HEK293 (cell line): ENCODE measurements at regions not wholly inside any gene's neighbourhood (a gene's known extent, or its start where the extent isn't known, plus 50 kb on each side); places are given as distances from the start of the nearest gene placed in this dataset.

Experiments used
- BCL11B ChIP-seq: fragments of 450-650 bp; formaldehyde crosslinking; IDR thresholded peaks from 2 replicates; pipeline ENCODE4 v1.5.1; 2016; ENCODE audit warnings: low read depth, missing biosample characterization, missing genetic modification characterization
- FEZF1 ChIP-seq: fragments of 450-650 bp; formaldehyde crosslinking; IDR thresholded peaks from 2 replicates; pipeline ENCODE4 v1.5.1; 2016; ENCODE audit warnings: missing biosample characterization, missing genetic modification characterization
- KLF9 ChIP-seq: fragments of 450-650 bp; formaldehyde crosslinking; IDR thresholded peaks from 2 replicates; pipeline ENCODE4 v1.5.1; 2016; ENCODE audit warnings: missing biosample characterization, missing genetic modification characterization, low read depth
- OVOL3 ChIP-seq: fragments of 450-650 bp; formaldehyde crosslinking; IDR thresholded peaks from 2 replicates; pipeline ENCODE4 v1.5.1; 2016; ENCODE audit warnings: missing biosample characterization, missing genetic modification characterization
- SALL2 ChIP-seq: fragments of 450-650 bp; formaldehyde crosslinking; IDR thresholded peaks from 2 replicates; pipeline ENCODE4 v1.5.0; 2017; ENCODE audit warnings: missing biosample characterization, mild to moderate bottlenecking, missing genetic modification characterization, borderline replicate concordance
- SP2 ChIP-seq: fragments of 450-650 bp; formaldehyde crosslinking; IDR thresholded peaks from 2 replicates; pipeline ENCODE4 v1.5.1; 2016; ENCODE audit warnings: missing biosample characterization, missing genetic modification characterization
- SP7 ChIP-seq: fragments of 450-650 bp; formaldehyde crosslinking; IDR thresholded peaks from 2 replicates; pipeline ENCODE4 v1.5.1; 2016; ENCODE audit warnings: missing biosample characterization, missing genetic modification characterization
- TCF7L2 ChIP-seq: IDR thresholded peaks from 2 replicates; pipeline ENCODE4 v1.6.1; 2011; ENCODE audit warnings: low read depth, mild to moderate bottlenecking, inconsistent platforms, low read length, moderate library complexity, borderline replicate concordance
- TRIM28 ChIP-seq: IDR thresholded peaks from 2 replicates; pipeline ENCODE4 v1.6.1; 2011; ENCODE audit warnings: low read length, control low read depth, borderline replicate concordance
- YY1 ChIP-seq: fragments of 450-650 bp; formaldehyde crosslinking; IDR thresholded peaks from 2 replicates; pipeline ENCODE4 v1.5.1; 2018; ENCODE audit warnings: missing biosample characterization, missing genetic modification characterization
- ZBTB20 ChIP-seq: fragments of 450-650 bp; formaldehyde crosslinking; IDR thresholded peaks from 2 replicates; pipeline ENCODE4 v1.5.1; 2016; ENCODE audit warnings: missing biosample characterization, missing genetic modification characterization
- ZBTB48 ChIP-seq: fragments of 450-650 bp; formaldehyde crosslinking; IDR thresholded peaks from 2 replicates; pipeline ENCODE4 v1.5.1; 2016; ENCODE audit warnings: missing biosample characterization, missing genetic modification characterization
- ZFHX2 ChIP-seq: fragments of 450-650 bp; formaldehyde crosslinking; conservative IDR thresholded peaks from 2 replicates; pipeline ENCODE4 v1.5.1; 2016; ENCODE audit warnings: missing biosample characterization, missing genetic modification characterization
- ZFP41 ChIP-seq: fragments of 450-650 bp; formaldehyde crosslinking; IDR thresholded peaks from 2 replicates; pipeline ENCODE4 v1.5.1; 2016; ENCODE audit warnings: missing biosample characterization, missing genetic modification characterization, borderline replicate concordance
- ZNF10 ChIP-seq: fragments of 450-650 bp; formaldehyde crosslinking; IDR thresholded peaks from 2 replicates; pipeline ENCODE4 v1.5.1; 2017; ENCODE audit warnings: missing biosample characterization, missing genetic modification characterization
- ZNF114 ChIP-seq: fragments of 450-650 bp; formaldehyde crosslinking; IDR thresholded peaks from 2 replicates; pipeline ENCODE4 v1.5.0; 2017; ENCODE audit warnings: missing biosample characterization, missing genetic modification characterization
- ZNF132 ChIP-seq: fragments of 450-650 bp; formaldehyde crosslinking; IDR thresholded peaks from 2 replicates; pipeline ENCODE4 v1.5.1; 2017; ENCODE audit warnings: missing biosample characterization, missing genetic modification characterization, borderline replicate concordance
- ZNF155 ChIP-seq: fragments of 450-650 bp; formaldehyde crosslinking; IDR thresholded peaks from 2 replicates; pipeline ENCODE4 v1.5.1; 2016; ENCODE audit warnings: missing biosample characterization, missing genetic modification characterization
- ZNF184 ChIP-seq: fragments of 450-650 bp; IDR thresholded peaks from 2 replicates; pipeline ENCODE4 v1.5.1; 2018; ENCODE audit warnings: missing biosample characterization, mild to moderate bottlenecking, missing genetic modification characterization
- ZNF292 ChIP-seq: fragments of 450-650 bp; formaldehyde crosslinking; IDR thresholded peaks from 2 replicates; pipeline ENCODE4 v1.5.1; 2016; ENCODE audit warnings: low read depth, missing biosample characterization, missing genetic modification characterization, borderline replicate concordance
- ZNF391 ChIP-seq: fragments of 450-650 bp; formaldehyde crosslinking; IDR thresholded peaks from 2 replicates; pipeline ENCODE4 v1.5.1; 2016; ENCODE audit warnings: low read depth, missing biosample characterization, missing genetic modification characterization, borderline replicate concordance
- ZNF394 ChIP-seq: fragments of 450-650 bp; formaldehyde crosslinking; IDR thresholded peaks from 2 replicates; pipeline ENCODE4 v1.5.1; 2016; ENCODE audit warnings: missing biosample characterization, missing genetic modification characterization, mild to moderate bottlenecking, moderate library complexity, borderline replicate concordance
- ZNF433 ChIP-seq: fragments of 450-650 bp; formaldehyde crosslinking; IDR thresholded peaks from 2 replicates; pipeline ENCODE4 v1.5.1; 2016; ENCODE audit warnings: missing biosample characterization, missing genetic modification characterization, low read depth
- ZNF544 ChIP-seq: fragments of 450-650 bp; formaldehyde crosslinking; IDR thresholded peaks from 2 replicates; pipeline ENCODE4 v1.5.0; 2017; ENCODE audit warnings: missing biosample characterization, missing genetic modification characterization
- ZNF561 ChIP-seq: fragments of 450-650 bp; IDR thresholded peaks from 2 replicates; pipeline ENCODE4 v1.5.1; 2018; ENCODE audit warnings: missing biosample characterization, missing genetic modification characterization, borderline replicate concordance
- ZNF629 ChIP-seq: fragments of 450-650 bp; formaldehyde crosslinking; IDR thresholded peaks from 2 replicates; pipeline ENCODE4 v1.5.1; 2017; ENCODE audit warnings: missing biosample characterization, missing genetic modification characterization
- ZNF654 ChIP-seq: fragments of 450-650 bp; formaldehyde crosslinking; IDR thresholded peaks from 2 replicates; pipeline ENCODE4 v1.5.1; 2016; ENCODE audit warnings: low read depth, missing biosample characterization, missing genetic modification characterization
- ZNF707 ChIP-seq: fragments of 450-650 bp; formaldehyde crosslinking; IDR thresholded peaks from 2 replicates; pipeline ENCODE4 v1.5.1; 2016; ENCODE audit warnings: missing biosample characterization, missing genetic modification characterization
- ZNF776 ChIP-seq: fragments of 450-650 bp; formaldehyde crosslinking; IDR thresholded peaks from 2 replicates; pipeline ENCODE4 v1.5.0; 2017; ENCODE audit warnings: missing biosample characterization, missing genetic modification characterization, borderline replicate concordance
- ZNF785 ChIP-seq: fragments of 450-650 bp; formaldehyde crosslinking; IDR thresholded peaks from 2 replicates; pipeline ENCODE4 v1.5.1; 2016; ENCODE audit warnings: missing biosample characterization, missing genetic modification characterization
- ZXDB ChIP-seq: fragments of 450-650 bp; formaldehyde crosslinking; IDR thresholded peaks from 2 replicates; pipeline ENCODE4 v1.5.1; 2016; ENCODE audit warnings: missing biosample characterization, missing genetic modification characterization
- TF ChIP-seq, protein P1 (sequence below): fragments of 450-650 bp; formaldehyde crosslinking; conservative IDR thresholded peaks from 2 replicates; pipeline ENCODE4 v1.5.1; 2016; ENCODE audit warnings: low read depth, missing biosample characterization, missing genetic modification characterization
- TF ChIP-seq, protein P2 (sequence below): fragments of 450-650 bp; formaldehyde crosslinking; IDR thresholded peaks from 2 replicates; pipeline ENCODE4 v1.5.1; 2016; ENCODE audit warnings: missing biosample characterization, missing genetic modification characterization
- TF ChIP-seq, protein P3 (sequence below): fragments of 450-650 bp; formaldehyde crosslinking; IDR thresholded peaks from 2 replicates; pipeline ENCODE4 v1.5.1; 2017; ENCODE audit warnings: missing biosample characterization, missing genetic modification characterization
- TF ChIP-seq, protein P4 (sequence below): fragments of 450-650 bp; formaldehyde crosslinking; IDR thresholded peaks from 2 replicates; pipeline ENCODE4 v1.5.1; 2016; ENCODE audit warnings: missing biosample characterization, missing genetic modification characterization

DNA sequence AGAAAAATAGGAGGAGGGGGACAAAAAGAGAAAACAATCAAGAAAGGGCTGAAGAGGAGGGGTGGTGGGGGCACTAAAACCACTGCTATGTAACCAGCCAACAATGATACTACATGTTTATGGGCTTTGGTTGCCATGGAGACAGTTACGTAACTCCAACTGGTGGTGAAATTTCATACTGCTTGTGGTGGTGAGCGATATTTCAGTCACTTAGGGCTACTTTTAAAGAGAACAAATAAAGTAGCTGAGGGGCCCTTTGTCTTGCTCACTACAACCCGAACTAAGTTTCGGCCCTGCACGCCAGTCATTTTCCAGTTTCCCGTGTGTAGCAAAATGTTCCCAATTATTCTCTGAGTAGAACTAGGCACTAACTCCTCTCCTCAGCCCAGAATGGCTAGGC, 275.2 kb upstream of the EDA2R start (continued):
- TF ChIP-seq ZNF132 = no peak
- no peak for TF ChIP-seq ZFP41
- no peak for TF ChIP-seq ZNF654 (tag by site-specific recombination)
- TF ChIP-seq ZNF292 (tag by site-specific recombination) = no peak
- TF ChIP-seq ZNF776 = no peak
- TF ChIP-seq, protein P1, sequence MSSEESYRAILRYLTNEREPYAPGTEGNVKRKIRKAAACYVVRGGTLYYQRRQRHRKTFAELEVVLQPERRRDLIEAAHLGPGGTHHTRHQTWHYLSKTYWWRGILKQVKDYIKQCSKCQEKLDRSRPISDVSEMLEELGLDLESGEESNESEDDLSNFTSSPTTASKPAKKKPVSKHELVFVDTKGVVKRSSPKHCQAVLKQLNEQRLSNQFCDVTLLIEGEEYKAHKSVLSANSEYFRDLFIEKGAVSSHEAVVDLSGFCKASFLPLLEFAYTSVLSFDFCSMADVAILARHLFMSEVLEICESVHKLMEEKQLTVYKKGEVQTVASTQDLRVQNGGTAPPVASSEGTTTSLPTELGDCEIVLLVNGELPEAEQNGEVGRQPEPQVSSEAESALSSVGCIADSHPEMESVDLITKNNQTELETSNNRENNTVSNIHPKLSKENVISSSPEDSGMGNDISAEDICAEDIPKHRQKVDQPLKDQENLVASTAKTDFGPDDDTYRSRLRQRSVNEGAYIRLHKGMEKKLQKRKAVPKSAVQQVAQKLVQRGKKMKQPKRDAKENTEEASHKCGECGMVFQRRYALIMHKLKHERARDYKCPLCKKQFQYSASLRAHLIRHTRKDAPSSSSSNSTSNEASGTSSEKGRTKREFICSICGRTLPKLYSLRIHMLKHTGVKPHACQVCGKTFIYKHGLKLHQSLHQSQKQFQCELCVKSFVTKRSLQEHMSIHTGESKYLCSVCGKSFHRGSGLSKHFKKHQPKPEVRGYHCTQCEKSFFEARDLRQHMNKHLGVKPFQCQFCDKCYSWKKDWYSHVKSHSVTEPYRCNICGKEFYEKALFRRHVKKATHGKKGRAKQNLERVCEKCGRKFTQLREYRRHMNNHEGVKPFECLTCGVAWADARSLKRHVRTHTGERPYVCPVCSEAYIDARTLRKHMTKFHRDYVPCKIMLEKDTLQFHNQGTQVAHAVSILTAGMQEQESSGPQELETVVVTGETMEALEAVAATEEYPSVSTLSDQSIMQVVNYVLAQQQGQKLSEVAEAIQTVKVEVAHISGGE = no peak
- TF ChIP-seq FEZF1 (tag by site-specific recombination) = peak; percentile 75
- peak; percentile 74; the same call in 1 of the 2 replicates for TF ChIP-seq TRIM28
- no peak for TF ChIP-seq BCL11B (tag by site-specific recombination)
- TF ChIP-seq YY1 (tag by site-specific recombination) = no peak
- TF ChIP-seq TCF7L2 = no peak; the same call in 1 of the 2 replicates
- TF ChIP-seq, protein P2, sequence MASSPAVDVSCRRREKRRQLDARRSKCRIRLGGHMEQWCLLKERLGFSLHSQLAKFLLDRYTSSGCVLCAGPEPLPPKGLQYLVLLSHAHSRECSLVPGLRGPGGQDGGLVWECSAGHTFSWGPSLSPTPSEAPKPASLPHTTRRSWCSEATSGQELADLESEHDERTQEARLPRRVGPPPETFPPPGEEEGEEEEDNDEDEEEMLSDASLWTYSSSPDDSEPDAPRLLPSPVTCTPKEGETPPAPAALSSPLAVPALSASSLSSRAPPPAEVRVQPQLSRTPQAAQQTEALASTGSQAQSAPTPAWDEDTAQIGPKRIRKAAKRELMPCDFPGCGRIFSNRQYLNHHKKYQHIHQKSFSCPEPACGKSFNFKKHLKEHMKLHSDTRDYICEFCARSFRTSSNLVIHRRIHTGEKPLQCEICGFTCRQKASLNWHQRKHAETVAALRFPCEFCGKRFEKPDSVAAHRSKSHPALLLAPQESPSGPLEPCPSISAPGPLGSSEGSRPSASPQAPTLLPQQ = no peak
- TF ChIP-seq ZBTB48 (tag by site-specific recombination) = no peak
- no peak for TF ChIP-seq ZNF10 (tag by site-specific recombination)
- TF ChIP-seq, protein P3, sequence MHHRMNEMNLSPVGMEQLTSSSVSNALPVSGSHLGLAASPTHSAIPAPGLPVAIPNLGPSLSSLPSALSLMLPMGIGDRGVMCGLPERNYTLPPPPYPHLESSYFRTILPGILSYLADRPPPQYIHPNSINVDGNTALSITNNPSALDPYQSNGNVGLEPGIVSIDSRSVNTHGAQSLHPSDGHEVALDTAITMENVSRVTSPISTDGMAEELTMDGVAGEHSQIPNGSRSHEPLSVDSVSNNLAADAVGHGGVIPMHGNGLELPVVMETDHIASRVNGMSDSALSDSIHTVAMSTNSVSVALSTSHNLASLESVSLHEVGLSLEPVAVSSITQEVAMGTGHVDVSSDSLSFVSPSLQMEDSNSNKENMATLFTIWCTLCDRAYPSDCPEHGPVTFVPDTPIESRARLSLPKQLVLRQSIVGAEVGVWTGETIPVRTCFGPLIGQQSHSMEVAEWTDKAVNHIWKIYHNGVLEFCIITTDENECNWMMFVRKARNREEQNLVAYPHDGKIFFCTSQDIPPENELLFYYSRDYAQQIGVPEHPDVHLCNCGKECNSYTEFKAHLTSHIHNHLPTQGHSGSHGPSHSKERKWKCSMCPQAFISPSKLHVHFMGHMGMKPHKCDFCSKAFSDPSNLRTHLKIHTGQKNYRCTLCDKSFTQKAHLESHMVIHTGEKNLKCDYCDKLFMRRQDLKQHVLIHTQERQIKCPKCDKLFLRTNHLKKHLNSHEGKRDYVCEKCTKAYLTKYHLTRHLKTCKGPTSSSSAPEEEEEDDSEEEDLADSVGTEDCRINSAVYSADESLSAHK = peak; percentile 34; the same call in 1 of the 2 replicates
- no peak for TF ChIP-seq ZNF433 (tag by site-specific recombination)
- TF ChIP-seq OVOL3 = no peak
- no peak for TF ChIP-seq SALL2
- TF ChIP-seq ZNF561 = 0 out of 2 replicates have a peak, but pooled peaks have one; percentile 26
- no peak for TF ChIP-seq ZNF184
- no peak for TF ChIP-seq ZNF707 (tag by site-specific recombination)
- TF ChIP-seq ZNF785 (tag by site-specific recombination) = no peak
- TF ChIP-seq SP7 (tag by site-specific recombination) = no peak
- 0 out of 2 replicates have a peak, but pooled peaks have one; percentile 27 for TF ChIP-seq ZNF629 (tag by site-specific recombination)
- TF ChIP-seq ZBTB20 (tag by site-specific recombination) = no peak
- peak; percentile 52; the same call in 1 of the 2 replicates for TF ChIP-seq ZNF394 (tag by site-specific recombination)
- no peak for TF ChIP-seq KLF9
- no peak for TF ChIP-seq ZNF155 (tag by site-specific recombination)
- TF ChIP-seq ZNF114 (tag by site-specific recombination) = no peak
- no peak for TF ChIP-seq ZFHX2 (tag by site-specific recombination)
- TF ChIP-seq ZNF544 (tag by site-specific recombination) = no peak
- TF ChIP-seq, protein P4, sequence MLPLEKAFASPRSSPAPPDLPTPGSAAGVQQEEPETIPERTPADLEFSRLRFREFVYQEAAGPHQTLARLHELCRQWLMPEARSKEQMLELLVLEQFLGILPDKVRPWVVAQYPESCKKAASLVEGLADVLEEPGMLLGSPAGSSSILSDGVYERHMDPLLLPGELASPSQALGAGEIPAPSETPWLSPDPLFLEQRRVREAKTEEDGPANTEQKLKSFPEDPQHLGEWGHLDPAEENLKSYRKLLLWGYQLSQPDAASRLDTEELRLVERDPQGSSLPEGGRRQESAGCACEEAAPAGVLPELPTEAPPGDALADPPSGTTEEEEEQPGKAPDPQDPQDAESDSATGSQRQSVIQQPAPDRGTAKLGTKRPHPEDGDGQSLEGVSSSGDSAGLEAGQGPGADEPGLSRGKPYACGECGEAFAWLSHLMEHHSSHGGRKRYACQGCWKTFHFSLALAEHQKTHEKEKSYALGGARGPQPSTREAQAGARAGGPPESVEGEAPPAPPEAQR (tag by site-specific recombination) = no peak
- TF ChIP-seq ZXDB (tag by site-specific recombination) = no peak
- no peak for TF ChIP-seq ZNF391 (tag by site-specific recombination)
- no peak for TF ChIP-seq SP2 (tag by site-specific recombination)
